Mesothelial cell of epicardium (in vitro differentiated cells): ENCODE measurements at regions not wholly inside any gene's neighbourhood (a gene's known extent, or its start where the extent isn't known, plus 50 kb on each side); places are given as distances from the start of the nearest gene placed in this dataset.

Source experiments
- DNase-seq, 2 experiments: peaks; one replicate each; pipeline ENCODE4 v3.0.0; 2021; ENCODE audit warnings: low spot score in 2 of 2; ENCODE audit not compliant: unreplicated experiment in 2 of 2
- H3K27ac Mint-ChIP-seq: 2 replicates; pipeline ENCODE4 v1.8.0; 2021; ENCODE audit warnings: mixed read lengths
- H3K27me3 Mint-ChIP-seq: 2 replicates; pipeline ENCODE4 v1.8.0; 2021; ENCODE audit warnings: low read depth, mixed read lengths
- H3K36me3 Mint-ChIP-seq: 2 replicates; pipeline ENCODE4 v1.8.0; 2021; ENCODE audit warnings: mixed read lengths
- H3K4me1 Mint-ChIP-seq: 2 replicates; pipeline ENCODE4 v1.8.0; 2021; ENCODE audit warnings: mixed read lengths
- H3K4me3 Mint-ChIP-seq: 2 replicates; pipeline ENCODE4 v1.8.0; 2021; ENCODE audit warnings: mild to moderate bottlenecking, moderate library complexity, mixed read lengths
- H3K9me3 Mint-ChIP-seq: 2 replicates; pipeline ENCODE4 v1.8.0; 2021; ENCODE audit warnings: mixed read lengths
- TF ChIP-seq, protein P1 (sequence below): fragments of 200-600 bp; sonication (generic); IDR thresholded peaks from one replicate; pipeline ENCODE4 v1.5.0; 2021; ENCODE audit warnings: antibody characterized with exemption; ENCODE audit not compliant: unreplicated experiment

DNA sequence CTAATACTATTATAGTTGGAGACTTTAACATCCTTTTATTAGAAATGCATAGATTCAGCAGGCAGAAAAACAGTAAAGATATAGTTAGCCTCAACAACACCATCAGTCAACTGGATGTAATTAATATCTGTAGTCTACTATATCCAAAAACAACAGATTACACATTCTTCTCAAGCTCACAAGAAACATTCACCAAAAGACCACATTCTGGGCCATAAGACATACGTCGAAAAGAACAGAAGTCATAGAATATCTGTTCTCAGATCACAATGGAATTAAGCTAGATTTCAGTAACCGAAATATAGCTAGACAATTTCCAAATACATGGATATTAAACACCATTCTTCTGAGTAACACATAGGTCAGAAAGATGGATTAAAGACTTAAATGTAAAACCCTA, 336.6 kb upstream of the RPS23 start:
- peaks cover 47% of the 10 kb centered on the region for H3K9me3 Mint-ChIP-seq
- H3K27ac Mint-ChIP-seq: no peak overlapping the region
- H3K4me1 Mint-ChIP-seq: no peaks in the 10 kb centered on the region
- peaks cover 6% of the 10 kb centered on the region for H3K36me3 Mint-ChIP-seq
- TF ChIP-seq, protein P1, sequence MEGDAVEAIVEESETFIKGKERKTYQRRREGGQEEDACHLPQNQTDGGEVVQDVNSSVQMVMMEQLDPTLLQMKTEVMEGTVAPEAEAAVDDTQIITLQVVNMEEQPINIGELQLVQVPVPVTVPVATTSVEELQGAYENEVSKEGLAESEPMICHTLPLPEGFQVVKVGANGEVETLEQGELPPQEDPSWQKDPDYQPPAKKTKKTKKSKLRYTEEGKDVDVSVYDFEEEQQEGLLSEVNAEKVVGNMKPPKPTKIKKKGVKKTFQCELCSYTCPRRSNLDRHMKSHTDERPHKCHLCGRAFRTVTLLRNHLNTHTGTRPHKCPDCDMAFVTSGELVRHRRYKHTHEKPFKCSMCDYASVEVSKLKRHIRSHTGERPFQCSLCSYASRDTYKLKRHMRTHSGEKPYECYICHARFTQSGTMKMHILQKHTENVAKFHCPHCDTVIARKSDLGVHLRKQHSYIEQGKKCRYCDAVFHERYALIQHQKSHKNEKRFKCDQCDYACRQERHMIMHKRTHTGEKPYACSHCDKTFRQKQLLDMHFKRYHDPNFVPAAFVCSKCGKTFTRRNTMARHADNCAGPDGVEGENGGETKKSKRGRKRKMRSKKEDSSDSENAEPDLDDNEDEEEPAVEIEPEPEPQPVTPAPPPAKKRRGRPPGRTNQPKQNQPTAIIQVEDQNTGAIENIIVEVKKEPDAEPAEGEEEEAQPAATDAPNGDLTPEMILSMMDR: no peak
- no peaks in the 10 kb centered on the region for H3K27me3 Mint-ChIP-seq
- no peak overlapping the region for H3K4me3 Mint-ChIP-seq
- no peak for DNase-seq

DNA sequence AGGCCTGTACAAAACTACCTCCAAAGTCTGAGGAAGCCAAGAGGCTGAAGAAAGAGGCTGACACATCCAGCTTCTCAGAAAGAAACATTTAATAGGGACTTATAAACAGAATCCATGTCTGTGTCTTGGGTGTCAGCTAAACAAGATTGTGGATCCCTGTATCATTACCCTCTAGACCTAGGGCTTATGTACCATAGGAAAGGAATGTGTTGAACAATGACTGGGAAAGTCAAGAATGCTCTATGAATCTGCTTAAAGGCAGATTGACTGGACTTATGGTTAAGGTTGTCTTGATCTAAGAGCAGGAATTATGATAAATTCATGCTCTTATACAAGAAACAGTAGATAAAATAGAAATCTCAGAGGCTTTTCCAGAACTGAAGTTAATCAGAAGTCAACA, 335.7 kb upstream of the RPS23 start:
- TF ChIP-seq, protein P1: no peak
- DNase-seq: no peak
- Mint-ChIP-seq H3K4me3 (no peak overlapping the region), H3K36me3 (peaks cover 6% of the 10 kb centered on the region), H3K4me1 (no peaks in the 10 kb centered on the region), H3K27ac (no peak overlapping the region), H3K27me3 (no peaks in the 10 kb centered on the region), H3K9me3 (peaks cover 54% of the 10 kb centered on the region)

DNA sequence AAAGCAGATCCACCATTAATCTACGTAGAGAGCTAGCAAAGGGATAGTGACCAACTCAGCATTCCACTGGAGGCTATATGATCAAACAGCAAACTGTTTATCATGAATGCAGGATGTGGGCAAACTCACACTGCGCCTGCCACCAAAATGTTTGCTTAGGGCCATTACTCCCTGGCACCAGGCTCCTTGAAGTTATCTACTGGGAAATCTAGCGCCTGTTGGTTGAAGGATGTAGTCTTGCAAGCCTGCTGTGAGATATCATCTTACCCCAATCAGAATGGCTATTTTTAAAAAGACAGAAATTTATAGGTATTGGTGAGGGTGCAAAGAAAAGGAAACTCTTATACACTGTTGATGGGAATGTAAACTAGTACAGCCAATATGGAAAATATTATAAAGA, 332.5 kb upstream of the RPS23 start:
- no peak overlapping the region for H3K4me3 Mint-ChIP-seq
- H3K36me3 Mint-ChIP-seq: peaks cover 4% of the 10 kb centered on the region
- H3K9me3 Mint-ChIP-seq: peaks cover 67% of the 10 kb centered on the region
- H3K4me1 Mint-ChIP-seq: no peaks in the 10 kb centered on the region
- TF ChIP-seq, protein P1: no peak
- no peaks in the 10 kb centered on the region for H3K27me3 Mint-ChIP-seq
- H3K27ac Mint-ChIP-seq: no peak overlapping the region
- no peak for DNase-seq

DNA sequence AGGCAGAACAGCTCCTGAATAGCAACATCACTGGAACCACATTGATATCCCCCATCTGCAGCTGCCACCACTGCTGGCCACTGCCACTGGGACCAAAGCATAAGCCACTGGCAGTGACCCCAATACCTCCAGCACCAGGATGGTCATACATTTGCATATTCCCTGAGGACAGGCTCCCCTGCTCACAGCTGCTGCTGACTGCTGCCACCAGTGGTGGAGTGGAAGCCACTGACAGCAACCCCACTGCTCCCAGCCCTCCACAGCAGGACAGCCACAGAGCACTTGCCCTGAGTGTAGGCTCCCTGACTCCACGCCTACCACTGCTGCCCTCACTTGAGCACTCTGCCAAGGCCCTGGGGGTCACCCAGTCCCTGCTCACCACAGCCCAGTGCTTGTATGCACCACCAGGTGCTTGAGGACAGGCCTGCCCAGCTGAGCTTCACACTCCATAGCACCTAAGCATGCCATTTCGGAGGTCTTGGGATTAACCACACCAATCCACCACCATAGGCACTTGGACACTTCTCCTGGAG, 327.4 kb upstream of the RPS23 start:
- no peak overlapping the region for H3K27ac Mint-ChIP-seq
- peaks cover 4% of the 10 kb centered on the region for H3K36me3 Mint-ChIP-seq
- H3K4me1 Mint-ChIP-seq: no peaks in the 10 kb centered on the region
- H3K9me3 Mint-ChIP-seq: peaks cover 38% of the 10 kb centered on the region
- no peak overlapping the region for H3K4me3 Mint-ChIP-seq
- DNase-seq: no peak
- TF ChIP-seq, protein P1: no peak
- H3K27me3 Mint-ChIP-seq: no peaks in the 10 kb centered on the region

DNA sequence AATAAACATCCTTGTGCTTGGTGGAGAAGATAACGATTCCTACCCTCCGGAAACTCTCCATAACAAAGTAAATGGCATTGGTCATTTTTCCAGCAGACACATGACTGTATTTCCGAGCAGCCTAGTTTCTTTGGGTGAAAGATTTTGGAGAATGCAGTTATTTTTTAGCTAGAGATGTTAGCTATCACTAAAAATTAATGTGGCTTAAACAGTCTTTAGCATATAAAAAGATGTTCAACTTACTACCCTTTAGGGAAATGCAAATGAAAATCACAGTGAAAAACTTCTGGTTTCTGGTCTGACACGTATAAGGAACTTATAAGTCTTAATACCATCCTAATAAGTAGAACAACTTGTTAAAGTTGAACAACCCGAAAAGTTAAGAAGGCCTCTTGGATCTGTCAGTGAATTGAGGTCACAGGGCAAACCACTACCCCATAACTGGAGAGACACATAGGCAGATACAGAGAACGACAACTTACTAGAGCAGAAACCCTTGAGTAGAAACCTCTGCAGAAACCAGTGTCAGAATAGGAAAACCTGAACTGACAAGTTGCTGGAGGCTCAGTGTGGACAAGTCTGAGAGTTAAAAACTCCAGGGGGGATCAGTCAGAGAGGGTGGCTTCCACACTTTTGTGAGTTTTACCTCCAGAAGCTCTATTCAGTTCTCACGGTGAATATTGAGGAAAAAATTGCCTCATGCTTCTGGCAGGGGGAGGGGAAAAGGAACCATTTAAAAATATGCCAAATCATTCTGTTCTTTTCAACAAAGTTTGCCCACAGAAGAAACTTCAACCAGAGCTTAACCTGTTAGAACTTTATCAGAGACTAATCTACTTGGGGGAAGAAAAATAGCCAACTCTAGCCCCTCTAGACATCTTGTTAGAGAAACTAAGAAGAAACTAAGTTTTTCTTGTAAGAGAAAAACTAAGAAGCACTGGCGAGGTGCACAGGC, 325.2 kb upstream of the RPS23 start:
- TF ChIP-seq, protein P1: no peak
- Mint-ChIP-seq H3K27ac (no peak overlapping the region), H3K4me1 (no peaks in the 10 kb centered on the region), H3K27me3 (no peaks in the 10 kb centered on the region), H3K9me3 (peaks cover 17% of the 10 kb centered on the region), H3K4me3 (no peak overlapping the region), H3K36me3 (peaks cover 2% of the 10 kb centered on the region)
- DNase-seq: no peak
